HG03575 (cell line): ENCODE measurements at regions not wholly inside any gene's neighbourhood (a gene's known extent, or its start where the extent isn't known, plus 50 kb on each side); places are given as distances from the start of the nearest gene placed in this dataset.
"Not testable (repeated sequence)": the region's sequence is repeated elsewhere in the genome, so short reads cannot be mapped to it uniquely, and the experiment has no call there.

Experiments used
- ATAC-seq: cut with Tn5 transposase; IDR thresholded peaks from one replicate; pipeline ENCODE4 v1.9.1; 2021; ENCODE audit not compliant: unreplicated experiment, insufficient number of reproducible peaks, low FRiP score; ENCODE audit errors: extremely low read depth

DNA sequence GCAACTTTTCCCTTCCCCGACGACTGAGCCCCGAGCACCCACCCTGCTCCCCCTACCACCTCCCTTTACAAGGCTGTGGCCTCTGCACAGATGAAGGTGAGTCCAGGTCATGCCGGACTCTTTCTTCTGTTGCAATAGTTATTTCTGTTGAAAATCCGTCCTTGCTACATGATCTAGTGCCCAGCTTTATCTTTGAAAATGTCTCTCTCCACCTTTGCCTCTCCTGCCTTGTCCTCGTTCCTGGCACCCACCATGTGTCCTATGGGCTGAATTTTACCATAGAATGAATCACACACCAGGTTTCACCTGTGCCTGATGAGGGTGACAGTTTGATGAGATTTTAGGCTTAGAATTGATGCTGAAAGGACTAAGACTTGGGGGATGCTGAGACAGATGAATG, 92.9 kb downstream of the TMEM121 start:
- ATAC-seq: not testable (repeated sequence)

DNA sequence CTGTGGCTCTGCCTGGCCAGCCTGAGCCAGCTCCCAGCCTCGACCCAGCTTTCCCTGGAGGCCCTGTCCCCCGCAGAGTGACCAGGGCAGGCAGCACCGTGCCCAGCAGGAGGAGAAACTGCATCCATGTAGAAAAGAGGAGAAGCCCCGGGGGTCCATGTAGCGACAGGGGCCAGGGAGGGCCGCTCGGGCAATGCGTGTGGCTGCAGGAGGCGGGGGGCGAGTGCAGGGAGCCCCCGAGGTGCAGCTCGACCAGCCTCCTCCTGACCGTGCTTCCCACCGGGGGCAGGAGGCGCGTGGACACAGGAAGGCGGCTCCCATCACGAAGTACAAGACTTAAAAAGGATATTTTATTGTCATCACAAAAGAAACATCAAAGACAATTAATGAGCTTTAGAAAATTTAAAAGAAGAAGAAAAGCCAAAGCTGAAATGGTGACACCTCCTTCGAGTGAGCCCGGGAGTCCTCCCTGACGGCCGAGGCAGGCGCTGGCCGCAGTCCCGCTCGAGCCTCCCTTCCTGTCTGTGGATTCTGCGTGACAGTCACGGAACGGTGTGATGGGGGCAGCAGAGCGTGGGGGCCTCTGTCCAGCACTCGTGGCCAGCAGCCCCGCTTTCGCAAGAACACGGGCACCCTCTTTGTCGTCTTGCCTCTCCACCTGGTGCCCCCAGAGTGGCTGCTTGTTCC, 93.9 kb downstream of the TMEM121 start:
- not testable (repeated sequence) for ATAC-seq

DNA sequence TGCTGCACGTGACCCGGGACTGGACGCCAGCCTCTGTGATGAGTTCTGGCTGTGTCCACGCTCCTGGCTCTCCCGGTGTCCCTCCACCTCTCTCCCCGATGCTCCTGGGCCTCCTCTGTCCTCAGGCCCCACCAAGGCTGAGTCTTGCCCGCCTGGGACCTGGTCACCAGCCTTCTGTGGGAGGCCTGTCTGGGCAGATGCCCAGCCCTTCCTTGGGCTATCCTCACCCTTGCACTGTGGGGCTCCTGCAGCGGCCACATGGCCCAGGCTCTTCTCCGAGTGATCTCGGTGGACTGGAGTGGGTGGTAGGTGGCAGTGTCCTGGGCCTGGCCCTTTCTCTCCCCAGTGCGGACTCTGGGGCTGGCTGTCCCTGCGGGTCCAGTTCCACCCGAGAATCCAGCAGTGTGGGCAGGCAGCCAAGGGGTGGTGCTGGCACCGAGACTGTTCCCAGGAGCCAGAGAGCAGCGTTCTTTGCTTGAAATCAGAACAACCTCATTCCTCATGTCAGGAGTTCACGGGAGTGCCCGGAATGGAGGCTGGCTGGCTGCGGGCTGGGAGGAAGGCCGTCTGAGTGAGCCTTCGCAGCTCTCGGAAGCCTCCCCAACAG, 94.6 kb downstream of the TMEM121 start:
- not testable (repeated sequence) for ATAC-seq

DNA sequence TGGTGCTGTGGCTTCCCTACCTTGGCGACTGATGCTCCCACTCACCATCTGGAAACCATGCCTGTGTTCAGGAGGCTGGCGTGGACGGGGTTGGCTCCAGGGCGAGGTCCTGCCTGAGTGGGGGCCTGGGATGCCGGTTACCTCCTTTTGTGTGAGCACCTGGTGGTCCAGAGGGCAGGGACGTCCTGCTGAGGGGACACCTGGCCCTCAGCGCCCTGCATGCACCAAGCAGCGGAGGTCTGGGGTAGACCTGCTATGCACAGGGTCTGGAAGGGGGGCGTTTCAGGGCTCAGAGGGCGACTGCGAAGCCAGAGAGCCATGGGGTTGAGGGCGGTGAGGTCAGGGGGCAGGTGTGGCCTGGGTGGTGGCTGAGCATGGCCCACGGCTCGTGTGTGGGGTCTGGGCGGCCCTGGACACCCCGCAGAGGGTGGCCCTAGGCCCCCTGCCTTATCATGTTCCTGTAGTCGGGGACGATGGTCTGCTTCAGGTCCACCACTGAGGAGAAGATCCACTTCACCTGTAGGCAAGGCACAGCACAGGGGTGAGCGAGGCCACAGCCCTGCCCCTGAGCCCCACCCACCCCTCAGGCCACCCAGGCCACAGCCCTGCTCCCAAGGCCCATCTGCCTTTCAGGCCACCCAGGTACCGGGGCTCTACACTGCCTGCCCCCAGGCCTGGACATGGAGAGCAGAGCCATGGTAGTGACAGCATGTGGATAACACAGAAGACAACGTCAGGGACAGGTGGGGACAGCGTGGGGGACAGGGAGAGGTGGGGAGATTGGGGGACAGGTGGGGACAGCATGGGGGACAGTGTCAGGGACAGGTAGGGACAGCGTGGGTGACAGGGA, 95.3 kb downstream of the TMEM121 start:
- ATAC-seq: not testable (repeated sequence)

- ATAC-seq: no peak
Observed at GRCh38 chr14:105622329-105622955, 96.1 kb downstream of the TMEM121 start.

GRCh38 chr14:105623178-105623577, 96.8 kb downstream of the TMEM121 start:
- ATAC-seq: not testable (repeated sequence)

GRCh38 chr14:105624346-105624745, 98.0 kb downstream of the TMEM121 start:
- not testable (repeated sequence) for ATAC-seq

DNA sequence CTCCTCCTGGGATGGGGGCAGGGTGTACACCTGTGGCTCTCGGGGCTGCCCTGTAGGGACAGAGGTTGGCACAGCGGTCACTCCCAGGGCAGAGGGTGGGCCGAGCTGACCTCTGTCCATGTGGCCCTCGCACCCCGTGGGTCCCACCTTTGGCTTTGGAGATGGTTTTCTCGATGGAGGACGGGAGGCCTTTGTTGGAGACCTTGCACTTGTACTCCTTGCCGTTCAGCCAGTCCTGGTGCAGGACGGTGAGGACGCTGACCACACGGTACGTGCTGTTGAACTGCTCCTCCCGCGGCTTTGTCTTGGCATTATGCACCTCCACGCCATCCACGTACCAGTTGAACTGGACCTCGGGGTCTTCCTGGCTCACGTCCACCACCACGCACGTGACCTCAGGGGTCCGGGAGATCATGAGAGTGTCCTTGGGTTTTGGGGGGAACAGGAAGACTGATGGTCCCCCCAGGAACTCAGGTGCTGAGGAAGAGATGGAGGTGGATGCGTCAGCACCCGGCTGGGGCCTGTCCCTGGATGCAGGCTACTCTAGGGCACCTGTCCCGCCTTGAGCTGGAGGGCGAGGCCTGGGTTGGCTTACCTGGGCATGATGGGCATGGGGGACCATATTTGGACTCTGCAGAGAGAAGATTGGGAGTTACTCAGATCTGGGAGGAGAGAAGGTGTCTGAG, 98.5 kb downstream of the TMEM121 start:
- ATAC-seq: not testable (repeated sequence)

DNA sequence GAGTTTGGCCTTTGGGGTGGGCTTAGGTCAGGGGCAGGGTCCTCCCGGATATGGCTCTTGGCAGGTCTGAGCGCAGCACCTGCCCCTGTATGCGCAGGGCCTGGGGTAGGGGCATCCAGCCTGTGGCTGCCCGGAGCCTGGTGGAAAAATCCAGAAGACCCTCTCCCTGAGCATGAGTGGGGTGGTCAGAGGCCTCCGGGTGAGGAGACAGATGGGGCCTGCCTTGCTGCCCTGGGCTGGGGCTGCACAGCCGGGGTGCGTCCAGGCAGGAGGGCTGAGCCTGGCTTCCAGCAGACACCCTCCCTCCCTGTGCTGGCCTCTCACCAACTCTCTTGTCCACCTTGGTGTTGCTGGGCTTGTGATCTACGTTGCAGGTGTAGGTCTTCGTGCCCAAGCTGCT, 99.1 kb downstream of the TMEM121 start:
- ATAC-seq: not testable (repeated sequence)

- not testable (repeated sequence) for ATAC-seq
Observed at GRCh38 chr14:105626111-105626510, 99.7 kb downstream of the TMEM121 start.

GRCh38 chr14:105626651-105627050, 100.3 kb downstream of the TMEM121 start:
- not testable (repeated sequence) for ATAC-seq

DNA sequence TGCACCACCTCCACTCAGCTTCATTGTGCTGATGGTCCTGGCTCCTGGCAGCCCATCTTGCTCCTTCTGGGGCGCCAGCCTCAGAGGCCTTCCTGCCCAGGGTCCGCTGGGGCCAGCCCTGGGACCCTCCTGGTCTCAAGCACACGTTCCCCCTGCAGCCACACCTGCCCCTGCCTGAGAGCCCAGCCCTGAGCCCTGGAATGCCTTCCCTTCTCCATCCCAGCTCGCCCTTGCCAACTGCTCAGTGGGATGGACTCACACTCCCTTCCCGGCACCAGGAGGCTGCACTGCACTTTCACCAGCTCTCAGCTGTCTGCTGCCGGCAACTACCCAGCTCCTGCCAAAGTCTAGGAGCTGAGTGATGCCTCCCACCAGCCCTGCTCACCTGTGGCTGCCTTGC, 100.9 kb downstream of the TMEM121 start:
- ATAC-seq: not testable (repeated sequence)

DNA sequence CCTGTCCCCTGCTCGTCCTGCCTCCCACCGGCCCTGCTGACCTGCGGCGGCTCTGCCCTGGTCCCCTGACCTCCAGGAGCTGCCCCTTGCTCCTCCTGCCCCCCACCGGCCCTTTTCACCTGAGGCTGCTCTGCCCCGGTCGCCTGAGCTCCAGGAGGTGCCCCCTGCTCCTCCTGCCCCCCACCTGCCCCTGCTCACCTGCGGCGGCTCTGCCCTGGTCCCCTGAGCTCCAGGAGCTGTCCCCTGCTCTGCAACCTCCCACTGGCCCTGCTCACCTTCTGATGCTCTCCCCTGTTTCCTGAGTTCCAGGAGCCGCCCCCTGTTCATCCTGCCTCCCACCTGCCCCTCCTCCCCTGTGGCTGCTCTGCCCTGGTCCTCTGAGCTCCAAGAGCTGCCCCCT, 101.3 kb downstream of the TMEM121 start:
- no peak for ATAC-seq

DNA sequence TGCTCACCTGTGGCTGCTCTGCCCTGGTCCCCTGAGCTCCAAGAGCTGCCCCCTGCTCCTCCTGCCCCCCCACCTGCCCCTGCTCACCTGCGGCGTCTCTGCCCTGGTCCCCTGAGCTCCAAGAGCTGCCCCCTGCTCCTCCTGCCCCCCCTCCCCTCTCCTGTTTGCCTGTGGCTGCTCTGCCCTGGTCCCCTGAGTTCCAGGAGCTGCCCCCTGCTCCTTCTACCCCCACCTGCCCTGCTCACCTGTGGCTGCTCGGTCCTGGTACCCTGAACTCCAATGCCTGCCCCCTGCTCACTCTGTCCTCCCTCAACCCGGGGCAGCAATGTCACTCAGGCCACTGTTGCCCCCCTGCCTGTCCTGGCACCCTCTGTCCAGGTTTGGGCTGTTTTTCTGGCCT, 101.7 kb downstream of the TMEM121 start:
- not testable (repeated sequence) for ATAC-seq

DNA sequence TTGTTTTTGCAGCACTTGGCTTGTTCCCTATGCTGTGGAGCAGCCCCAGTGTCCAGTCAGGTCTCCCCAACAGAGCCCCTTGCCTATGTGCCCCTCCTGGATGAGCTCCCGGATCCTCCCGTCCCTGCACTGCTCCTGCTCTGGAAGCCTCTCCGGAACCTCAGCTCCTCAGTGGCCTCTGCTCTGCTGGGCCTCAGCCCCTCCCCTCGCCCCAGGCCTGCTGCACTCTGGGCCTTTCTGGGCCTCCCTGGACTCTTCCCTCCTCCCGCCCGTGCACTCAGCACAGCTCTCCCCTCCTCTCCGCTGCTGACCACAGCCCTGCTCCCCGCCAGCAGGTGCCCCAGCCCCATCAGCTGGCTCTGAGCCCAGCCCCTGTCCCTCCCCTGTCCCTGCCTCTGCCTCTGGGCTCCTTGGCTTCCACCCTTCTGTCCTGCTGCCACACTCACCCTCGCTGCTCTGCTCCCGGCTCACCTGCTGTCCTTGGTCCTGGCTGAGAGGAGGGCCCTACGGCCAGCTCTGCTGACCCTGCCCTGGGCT, 102.2 kb downstream of the TMEM121 start:
- not testable (repeated sequence) for ATAC-seq

DNA sequence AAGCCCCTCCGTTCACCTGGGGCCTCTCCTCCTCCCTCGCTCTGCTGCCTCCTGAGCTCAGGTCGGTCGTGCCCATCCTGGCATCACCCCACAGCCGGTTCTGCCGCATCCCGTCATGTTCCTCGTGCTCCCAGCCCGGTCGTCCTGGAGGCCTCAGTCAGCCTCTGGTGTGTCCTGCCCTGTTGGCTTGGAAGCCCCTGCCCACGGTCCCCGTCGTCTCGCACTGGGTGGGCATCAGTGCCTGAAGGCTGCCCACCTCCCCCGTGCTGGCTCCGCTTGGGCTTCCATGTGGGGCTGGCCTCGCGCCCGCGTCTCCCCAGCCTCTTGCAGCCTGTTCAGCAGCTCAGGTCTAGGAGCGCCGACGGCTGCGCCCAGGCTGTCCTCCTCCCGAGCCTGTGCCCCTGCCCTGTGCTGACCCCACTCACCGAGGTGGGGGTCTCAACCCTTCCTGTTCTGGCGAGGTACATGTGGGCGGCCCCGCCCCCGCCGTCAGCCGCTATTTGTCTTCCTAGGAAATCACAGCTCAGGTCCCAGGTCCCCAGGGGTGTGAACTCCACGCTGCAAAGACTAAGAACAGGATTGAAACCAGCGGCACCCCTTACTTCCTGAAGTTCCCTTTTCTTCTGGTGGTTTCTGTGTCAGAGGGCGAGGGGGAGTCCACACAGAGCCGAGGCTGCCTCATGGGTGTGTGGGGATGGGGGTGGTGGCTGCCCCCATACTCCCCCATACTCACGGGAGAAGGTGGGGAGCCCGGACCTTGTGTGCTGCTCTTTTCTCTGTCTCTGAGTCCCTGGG, 102.9 kb downstream of the TMEM121 start:
- not testable (repeated sequence) for ATAC-seq

DNA sequence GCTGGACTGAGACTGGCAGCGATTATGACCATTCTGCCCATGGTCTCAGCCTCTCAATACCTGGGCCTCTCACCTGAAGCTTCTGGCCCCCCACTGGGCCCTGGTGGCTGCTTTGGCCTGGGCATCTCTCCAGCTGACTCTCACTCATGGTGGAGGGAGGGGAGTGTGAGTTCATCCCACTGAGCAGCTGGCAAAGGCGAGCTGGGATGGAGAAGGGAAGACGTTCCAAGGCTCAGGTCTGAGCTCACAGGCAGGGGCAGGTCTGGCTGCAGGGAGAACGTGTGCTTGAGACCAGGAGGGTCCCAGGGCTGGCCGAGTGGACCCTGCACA, 103.5 kb downstream of the TMEM121 start:
- ATAC-seq: no peak
